ENCODE measurements at regions not wholly inside any gene's neighbourhood (a gene's known extent, or its start where the extent isn't known, plus 50 kb on each side); places are given as distances from the start of the nearest gene placed in this dataset.

- TF ChIP-seq NR3C1 (CRISPR knock-in tag; conservative IDR thresholded peaks at IDR 0.05; ENCODE audit: low read depth) (no peak), FOXP4 (CRISPR knock-in tag; IDR thresholded peaks at IDR 0.05) (no peak), ZNF671 (CRISPR knock-in tag; IDR thresholded peaks at IDR 0.05) (no peak), ZNF138 (CRISPR knock-in tag; conservative IDR thresholded peaks at IDR 0.05) (no peak), ATF1 (CRISPR knock-in tag; IDR thresholded peaks at IDR 0.05) (no peak), ZNF512 (CRISPR knock-in tag; IDR thresholded peaks at IDR 0.05; ENCODE audit: borderline replicate concordance) (no peak), IRF2 (CRISPR knock-in tag; IDR thresholded peaks at IDR 0.05; ENCODE audit: borderline replicate concordance, low read depth) (no peak), USF2 (CRISPR knock-in tag; IDR thresholded peaks at IDR 0.05) (no peak), NFATC4 (CRISPR knock-in tag; IDR thresholded peaks at IDR 0.05) (no peak)
These were observed 64.4 kb downstream of the HSPA13 start (continued) for GRCh38 chr21:14318578-14318977.

GRCh38 chr21:14317507-14317906 lies 65.4 kb downstream of the HSPA13 start:
- DNase-seq (ENCODE audit: low spot score): no peak
- Mint-ChIP-seq H3K4me1 (peaks cover 7% of the 10 kb centered on the region), H3K4me3 (no peak overlapping the region), H3K9me3 (no peaks in the 10 kb centered on the region), H3K36me3 (no peaks in the 10 kb centered on the region), H3K27ac (no peak overlapping the region), H3K27me3 (ENCODE audit: low read depth) (no peaks in the 10 kb centered on the region)
- POLR2A ChIA-PET: no interaction called here
- CTCF ChIA-PET: no interaction called here
- no peak for ATAC-seq
- no peak for TF ChIP-seq NFE2L1 (CRISPR knock-in tag; IDR thresholded peaks at IDR 0.05)
- no peak for TF ChIP-seq GABPB1 (CRISPR knock-in tag; IDR thresholded peaks at IDR 0.05)
- no peak for TF ChIP-seq ATF6 (CRISPR knock-in tag; IDR thresholded peaks at IDR 0.05)
- TF ChIP-seq USF1 (CRISPR knock-in tag; IDR thresholded peaks at IDR 0.05): no peak
- TF ChIP-seq CBFB (CRISPR knock-in tag; IDR thresholded peaks at IDR 0.05; ENCODE audit: low read depth): no peak
- no peak for TF ChIP-seq CREB1 (CRISPR knock-in tag; IDR thresholded peaks at IDR 0.05)
- TF ChIP-seq ZSCAN18 (CRISPR knock-in tag; IDR thresholded peaks at IDR 0.05): no peak
- TF ChIP-seq GTF2I (CRISPR knock-in tag; conservative IDR thresholded peaks at IDR 0.05): no peak
- no peak for TF ChIP-seq ZNF121 (CRISPR knock-in tag; IDR thresholded peaks at IDR 0.05)
- no peak for TF ChIP-seq ESRRA (CRISPR knock-in tag; IDR thresholded peaks at IDR 0.05; ENCODE audit: borderline replicate concordance)
- TF ChIP-seq ETV6 (CRISPR knock-in tag; IDR thresholded peaks at IDR 0.05): no peak
- no peak for TF ChIP-seq ZNF671 (CRISPR knock-in tag; IDR thresholded peaks at IDR 0.05)
- no peak for TF ChIP-seq ZBTB21 (CRISPR knock-in tag; IDR thresholded peaks at IDR 0.05; ENCODE audit: borderline replicate concordance)
- TF ChIP-seq FOXJ3 (CRISPR knock-in tag; IDR thresholded peaks at IDR 0.05; ENCODE audit: borderline replicate concordance): no peak
- TF ChIP-seq AFF4 (CRISPR knock-in tag; IDR thresholded peaks at IDR 0.05; ENCODE audit: borderline replicate concordance): no peak
- TF ChIP-seq ZNF512 (CRISPR knock-in tag; IDR thresholded peaks at IDR 0.05; ENCODE audit: borderline replicate concordance): no peak
